Panc1 (cell line): ENCODE measurements at regions not wholly inside any gene's neighbourhood (a gene's known extent, or its start where the extent isn't known, plus 50 kb on each side); places are given as distances from the start of the nearest gene placed in this dataset.
"Not testable (repeated sequence)": the region's sequence is repeated elsewhere in the genome, so short reads cannot be mapped to it uniquely, and the experiment has no call there.

Experiments
- ATAC-seq: fragments of 200-7000 bp; cut with Tn5 transposase; 2 replicates; pipeline ENCODE4 v1.9.1; 2020; ENCODE audit warnings: mild to moderate bottlenecking, moderate library complexity
- BruUV-seq: library from RNA; stranded (reverse); fragments of 400-500 nt; replicated peaks from 2 replicates; lab custom pipeline; 2021; lab: Mats Ljungman, UMichigan
- CTCF ChIA-PET: fragments of 300-600 bp; sonication (Branson Sonifier 250); formaldehyde crosslinking; loops from one replicate; lab custom pipeline; 2022; ENCODE audit warnings: antibody characterized with exemption; lab: Charles Lee
- POLR2A ChIA-PET: fragments of 300-600 bp; sonication (Branson Sonifier 250); formaldehyde crosslinking; loops from one replicate; lab custom pipeline; 2022; ENCODE audit warnings: antibody characterized with exemption; lab: Charles Lee
- DNase-seq: peaks from one replicate; pipeline ENCODE4 v3.0.0-alpha.2; 2010; ENCODE audit warnings: low read depth, low spot score
- H3K27ac ChIP-seq: 2 replicates; pipeline ENCODE4 v1.5.1; 2011; ENCODE audit warnings: mild to moderate bottlenecking, low read length, inconsistent platforms
- H3K27me3 ChIP-seq: fragments of 200-500 bp; sonication (Bioruptor generic); 2 replicates; pipeline ENCODE4 v1.6.0; 2014; ENCODE audit warnings: low read length, inconsistent platforms; ENCODE audit not compliant: control insufficient read depth, insufficient read depth
- H3K36me3 ChIP-seq: fragments of 200-500 bp; sonication (Bioruptor generic); 2 replicates; pipeline ENCODE4 v1.5.1; 2014; ENCODE audit warnings: inconsistent platforms, mild to moderate bottlenecking, low read length, moderate library complexity; ENCODE audit not compliant: control insufficient read depth, insufficient read depth
- H3K4me1 ChIP-seq: 2 replicates; pipeline ENCODE4 v1.5.1; 2011; ENCODE audit warnings: inconsistent platforms, mild to moderate bottlenecking, low read length, moderate library complexity; ENCODE audit not compliant: control insufficient read depth, insufficient read depth
- H3K4me3 ChIP-seq, 2 experiments: 2 replicates each; pipeline ENCODE4 v1.5.1; 2011 to 2012; ENCODE audit warnings: low read depth in 2 of 2, low read length in 2 of 2, mild to moderate bottlenecking in 2 of 2, inconsistent platforms in 1 of 2, moderate library complexity in 1 of 2
- H3K9me3 ChIP-seq: fragments of 200-500 bp; sonication (Bioruptor generic); 2 replicates; pipeline ENCODE4 v1.5.1; 2014; ENCODE audit warnings: low read depth, mild to moderate bottlenecking, inconsistent platforms, low read length, moderate library complexity; ENCODE audit not compliant: control insufficient read depth, insufficient read depth
- CTCF ChIP-seq: fragments of 450-650 bp; IDR thresholded peaks from 2 replicates; pipeline ENCODE4 v1.5.1; 2017; ENCODE audit warnings: mild to moderate bottlenecking
- POLR2AphosphoS5 ChIP-seq: IDR thresholded peaks from 2 replicates; pipeline ENCODE4 v1.6.1; 2012; ENCODE audit warnings: mild to moderate bottlenecking, low read depth, low read length, moderate library complexity
- REST ChIP-seq, 2 experiments: IDR thresholded peaks; 2 replicates each; pipeline ENCODE4 v1.6.1; 2011 to 2012; ENCODE audit warnings: low read depth in 2 of 2, control low read depth in 1 of 2, low read length in 1 of 2, mild to moderate bottlenecking in 1 of 2, moderate library complexity in 1 of 2; ENCODE audit not compliant: insufficient read depth in 1 of 2
- SIN3A ChIP-seq: IDR thresholded peaks from 2 replicates; pipeline ENCODE4 v1.6.1; 2012; ENCODE audit warnings: low read depth, mild to moderate bottlenecking, low read length, moderate library complexity, borderline replicate concordance; ENCODE audit not compliant: insufficient read depth
- TCF7L2 ChIP-seq: IDR thresholded peaks from 2 replicates; pipeline ENCODE4 v1.6.1; 2011; ENCODE audit warnings: mild to moderate bottlenecking, low read depth, low read length, inconsistent platforms
- in situ Hi-C: cut with HindIII; loops from 2 replicates; pipeline ENCODE4 v1.10.0; 2016; ENCODE audit warnings: low sequenced_read_pairs, low pct_unique_long_range_greater_than_20kb
- intact Hi-C: fragments of 100-400 bp; cut with micrococcal nuclease; formaldehyde crosslinking; loops from one replicate; pipeline ENCODE4 v1.10.0; 2022; ENCODE audit not compliant: unreplicated experiment

GRCh38 chr6:27823714-27824210, 88.4 kb downstream of the OR2B2 start:
- H3K4me1 ChIP-seq, H3K36me3 ChIP-seq, H3K9me3 ChIP-seq, intact Hi-C loops, CTCF ChIA-PET, DNase-seq, BruUV-seq, H3K27me3 ChIP-seq: not testable (repeated sequence)
- ATAC-seq: peak; percentile 89
- POLR2A ChIA-PET: interaction anchor here (0.7 to 3.3 kb wide), 8 partner anchors 14 to 70 kb away, joined by 3 to 22 read pairs (median 4); a partner anchor contains a TSS
- in situ Hi-C loops: loop anchor here (5.0 kb wide), 1 partner anchor 44 kb away; a partner anchor contains a TSS
- TF ChIP-seq POLR2AphosphoS5: peak; percentile 36
- Histone ChIP-seq H3K27ac (peak overlapping the region; percentile 97), H3K4me3 (peak overlapping the region; percentile 48 to 68)

GRCh38 chr6:27816906-27817305, 95.3 kb downstream of the OR2B2 start:
- peak overlapping the region; percentile 88 for H3K27ac ChIP-seq
- no TSS peak for BruUV-seq
- H3K36me3 ChIP-seq: no peaks in the 10 kb centered on the region
- ChIA-PET CTCF (no interaction called here), POLR2A (no interaction called here)
- peaks cover 19% of the 10 kb centered on the region for H3K4me1 ChIP-seq
- no peaks in the 10 kb centered on the region for H3K9me3 ChIP-seq
- DNase-seq (no peak), ATAC-seq (no peak)
- no peak for TF ChIP-seq REST (IDR thresholded peaks at IDR 0.05; ENCODE audit: insufficient read depth in 1 of 2, low read depth in 2 of 2, low read length in 1 of 2)
- no peak for TF ChIP-seq CTCF
- TF ChIP-seq POLR2AphosphoS5: no peak
- TF ChIP-seq SIN3A: no peak
- TF ChIP-seq TCF7L2: no peak
- intact Hi-C loops: no loop called here
- in situ Hi-C loops: no loop called here
- H3K27me3 ChIP-seq: no peaks in the 10 kb centered on the region
- H3K4me3 ChIP-seq: no peak overlapping the region
